Right lung (tissue), 2 donors: ENCODE measurements at regions not wholly inside any gene's neighbourhood (a gene's known extent, or its start where the extent isn't known, plus 50 kb on each side); places are given as distances from the start of the nearest gene placed in this dataset.

ENCODE experiments used
- DNase-seq, 2 donors: peaks; one replicate each; pipeline ENCODE4 v3.0.0-alpha.2; 2013

GRCh38 chr12:127070515-127071157 lies 1196.3 kb upstream of the TMEM132C start:
- no peak for DNase-seq

GRCh38 chr12:127074161-127074560 lies 1192.8 kb upstream of the TMEM132C start:
- DNase-seq: no peak

- DNase-seq: no peak
Measured at GRCh38 chr12:127075981-127076380, 1191.0 kb upstream of the TMEM132C start.

DNA sequence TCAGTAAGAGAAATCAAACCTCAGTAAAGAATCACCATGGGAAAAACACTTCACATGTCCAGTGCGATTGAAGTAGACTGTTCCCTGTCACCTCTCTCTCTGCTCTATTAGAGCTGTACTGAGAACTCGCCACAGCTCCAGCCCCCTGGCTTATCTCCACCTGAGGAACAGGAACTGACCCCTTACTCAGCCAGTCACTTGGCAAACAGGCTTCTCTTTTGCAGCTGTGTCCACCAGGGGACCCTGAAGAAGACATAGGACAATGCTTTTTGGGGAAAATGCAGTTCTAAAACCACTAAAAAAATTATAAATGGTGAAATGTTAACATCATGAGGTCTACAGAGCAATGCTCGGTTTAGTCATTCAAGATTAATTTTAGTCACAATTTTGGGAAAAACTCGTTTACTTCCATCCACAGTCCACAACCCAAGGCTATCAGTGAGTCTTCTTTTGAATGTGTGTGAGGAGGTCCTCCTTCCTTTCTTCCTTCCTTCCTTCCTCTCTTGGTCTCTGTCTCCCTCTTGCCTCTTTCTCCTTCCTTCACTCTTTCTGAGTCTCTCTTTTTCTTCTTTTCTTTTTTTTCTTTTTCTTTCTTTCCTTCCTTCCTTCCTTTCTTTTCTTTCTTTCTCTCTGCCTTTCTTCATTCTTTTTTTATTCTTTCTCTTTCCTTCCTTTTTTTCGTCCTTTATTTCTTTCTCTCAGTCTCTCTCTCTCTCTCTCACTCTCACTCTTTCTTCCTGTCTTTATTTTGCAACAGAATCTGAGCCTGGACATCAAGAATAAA lies 1189.5 kb upstream of the TMEM132C start:
- DNase-seq: no peak

GRCh38 chr12:127078577-127079350 lies 1188.2 kb upstream of the TMEM132C start:
- DNase-seq: no peak

GRCh38 chr12:127079636-127080035 lies 1187.3 kb upstream of the TMEM132C start:
- no peak for DNase-seq

- no peak for DNase-seq
Measured at GRCh38 chr12:127081058-127081457, 1185.9 kb upstream of the TMEM132C start.

DNA sequence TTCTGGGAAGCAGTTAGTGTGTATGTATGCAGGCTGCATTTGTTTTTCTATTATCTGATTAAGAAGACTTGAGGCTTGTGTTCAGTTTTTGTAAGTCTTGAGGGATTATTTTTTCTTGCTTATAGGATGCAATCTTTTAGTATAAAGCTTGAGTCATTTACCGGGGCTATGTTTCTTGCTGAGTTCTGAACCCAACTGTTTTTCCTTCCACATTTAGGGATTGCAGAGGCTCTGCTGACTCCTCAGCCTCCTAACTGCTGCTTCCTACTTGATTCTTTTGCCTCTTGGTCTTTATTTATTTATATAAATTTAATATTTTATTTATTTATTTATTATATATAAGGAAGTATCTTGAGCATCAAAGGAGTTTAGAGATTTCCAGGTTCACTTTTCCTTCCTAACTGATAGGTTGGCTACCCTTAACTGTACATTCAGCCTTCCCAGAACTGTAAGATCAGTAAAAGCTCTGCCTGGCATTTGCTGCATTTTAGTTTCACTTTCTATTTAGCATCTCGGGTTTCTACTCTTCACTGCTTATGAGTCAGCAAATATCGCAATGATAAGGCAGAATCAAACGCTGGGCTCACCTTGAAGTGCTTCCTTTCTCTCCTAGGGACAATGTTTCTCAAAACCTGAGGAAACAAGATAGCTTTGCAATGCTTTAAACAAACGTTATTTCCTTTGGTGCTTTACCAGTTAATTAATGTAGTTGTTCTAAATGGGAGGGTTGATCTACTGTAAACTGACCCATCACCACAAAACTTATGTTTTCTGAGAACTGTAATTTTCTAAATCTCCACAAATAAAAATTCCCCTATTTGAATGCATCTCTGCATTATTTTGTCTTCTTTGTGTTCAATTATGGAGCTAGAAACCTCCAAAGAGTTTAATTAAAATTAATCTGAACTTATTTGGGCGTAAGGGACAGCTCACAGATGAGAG lies 1183.7 kb upstream of the TMEM132C start:
- DNase-seq: peak; percentile 54 to 65

GRCh38 chr12:127101076-127101475 lies 1165.9 kb upstream of the TMEM132C start:
- DNase-seq: no peak

DNA sequence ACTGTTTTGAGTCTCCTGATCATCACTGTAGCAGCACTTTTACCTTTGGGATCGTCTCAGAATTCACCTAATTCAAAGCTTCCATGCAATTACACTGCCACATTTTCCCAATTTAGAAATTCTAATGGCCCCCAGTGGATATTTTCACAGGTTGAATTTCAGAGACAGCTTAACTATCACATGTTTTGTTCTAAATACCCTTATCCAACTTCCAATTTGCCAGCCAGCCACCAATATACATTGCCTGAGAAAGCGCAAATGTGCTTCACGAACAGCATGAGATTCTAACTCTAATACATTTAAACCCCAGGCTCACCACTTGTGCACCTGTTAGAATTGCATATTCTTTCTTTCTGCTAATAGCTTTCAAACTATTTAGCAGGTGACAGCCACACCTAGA lies 1160.9 kb upstream of the TMEM132C start:
- no peak for DNase-seq

GRCh38 chr12:127106697-127107096 lies 1160.3 kb upstream of the TMEM132C start:
- DNase-seq: no peak

DNA sequence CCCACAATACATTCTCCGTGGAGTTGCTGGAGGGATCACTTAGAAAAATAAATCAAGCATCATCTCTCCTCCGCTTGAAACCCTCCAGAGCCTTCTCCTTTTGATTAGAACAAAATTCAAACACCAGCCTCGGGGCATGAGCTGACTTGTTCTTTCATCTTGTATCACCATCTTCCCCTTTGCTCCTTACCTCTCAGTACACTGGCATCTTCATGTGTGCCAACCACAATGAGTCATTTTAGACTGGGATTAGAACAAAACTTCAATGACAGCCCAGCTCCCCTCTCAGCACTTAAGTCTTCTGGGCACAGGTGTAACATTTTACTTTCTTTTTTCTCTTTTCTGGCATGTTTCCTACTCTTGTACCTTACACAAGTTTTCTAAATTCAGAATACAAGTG lies 1159.2 kb upstream of the TMEM132C start:
- DNase-seq: no peak

DNA sequence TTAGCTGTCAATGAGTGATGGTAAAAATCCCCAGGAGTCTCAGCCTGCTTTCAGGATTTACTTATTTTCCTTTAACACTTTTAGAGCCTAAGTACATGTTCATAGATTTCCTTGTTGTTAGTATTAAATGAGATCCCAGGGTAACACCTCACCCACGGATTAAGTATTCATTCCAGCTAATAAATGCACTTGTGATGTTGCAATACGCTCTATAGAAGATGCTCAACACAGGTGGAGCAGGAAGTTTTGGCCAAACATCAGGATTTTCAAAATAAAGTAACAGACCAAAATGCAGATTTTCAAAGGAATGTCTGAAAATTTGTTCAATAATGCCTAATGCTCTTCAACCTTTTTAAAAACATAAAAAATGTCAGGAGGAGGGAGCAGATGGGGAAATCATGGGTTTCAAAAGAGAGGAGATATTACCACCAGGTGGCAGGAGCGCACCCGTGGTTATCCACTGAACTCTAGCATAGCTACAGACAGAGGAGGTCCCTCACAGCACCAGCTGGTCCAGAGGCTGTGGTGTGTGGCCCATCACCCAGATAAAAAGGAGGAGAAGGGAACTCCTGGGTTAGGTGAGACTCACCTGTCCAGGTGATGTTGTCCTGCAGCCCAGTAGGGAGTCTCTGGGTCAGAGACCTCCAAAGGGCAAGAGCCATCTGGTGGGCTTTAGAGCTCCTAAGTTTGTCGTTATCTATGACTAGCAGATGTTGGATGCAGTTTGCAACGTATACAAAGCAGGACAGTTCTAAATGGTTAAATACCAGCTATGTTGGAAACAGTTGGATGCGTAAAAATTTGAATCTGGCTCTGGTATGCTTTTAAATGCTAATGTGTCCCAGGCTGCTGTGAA lies 1158.4 kb upstream of the TMEM132C start:
- peak; percentile 5 to 24 for DNase-seq

DNA sequence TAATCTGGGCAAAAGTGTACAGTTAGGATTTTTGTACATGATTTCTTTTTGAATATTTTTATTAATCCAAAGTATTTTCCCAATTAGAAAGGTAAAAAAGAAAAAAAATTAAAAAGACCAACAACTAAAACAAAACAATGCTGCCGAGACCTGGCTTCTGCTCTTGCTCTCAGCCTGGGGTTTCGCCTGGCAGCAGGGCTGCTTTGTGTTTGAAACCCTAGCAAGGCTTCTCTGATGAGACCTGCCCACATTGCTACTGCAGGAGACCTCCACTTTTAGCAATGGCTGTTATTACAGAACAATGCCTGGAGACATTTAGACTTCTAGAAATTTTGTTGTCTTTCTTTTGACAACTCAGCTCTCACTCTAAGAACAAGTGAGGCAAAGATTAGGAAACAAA lies 1153.0 kb upstream of the TMEM132C start:
- DNase-seq: no peak

- DNase-seq: no peak
Measured at GRCh38 chr12:127115468-127116035, 1151.4 kb upstream of the TMEM132C start.

- DNase-seq: no peak
Measured at GRCh38 chr12:127118251-127118650, 1148.7 kb upstream of the TMEM132C start.

DNA sequence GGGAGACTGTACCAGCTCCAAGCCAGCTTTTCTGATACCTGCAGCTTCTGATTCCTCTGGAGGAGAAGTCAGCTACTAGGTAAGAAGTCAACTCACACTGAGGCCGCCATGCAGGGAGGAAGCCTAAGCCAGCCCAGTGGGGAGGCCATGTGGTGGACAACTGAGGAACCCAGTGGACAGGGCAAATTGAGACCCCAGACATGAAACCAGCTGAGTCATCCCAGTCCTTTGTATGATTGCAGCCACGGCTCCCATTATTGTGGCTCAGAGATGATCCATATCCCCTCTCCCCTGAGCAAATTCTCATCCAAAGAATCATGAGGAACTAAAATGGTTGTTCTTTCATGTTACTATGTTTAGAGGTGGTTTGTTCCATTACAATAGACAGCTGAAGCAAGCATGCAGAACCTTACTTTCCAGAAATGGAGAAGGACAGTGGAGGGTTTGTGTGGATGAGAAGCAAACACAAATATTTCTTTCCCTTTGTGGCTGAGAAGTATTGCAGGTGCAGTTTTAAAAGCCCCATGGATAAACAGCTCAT lies 1147.3 kb upstream of the TMEM132C start:
- DNase-seq: no peak

DNA sequence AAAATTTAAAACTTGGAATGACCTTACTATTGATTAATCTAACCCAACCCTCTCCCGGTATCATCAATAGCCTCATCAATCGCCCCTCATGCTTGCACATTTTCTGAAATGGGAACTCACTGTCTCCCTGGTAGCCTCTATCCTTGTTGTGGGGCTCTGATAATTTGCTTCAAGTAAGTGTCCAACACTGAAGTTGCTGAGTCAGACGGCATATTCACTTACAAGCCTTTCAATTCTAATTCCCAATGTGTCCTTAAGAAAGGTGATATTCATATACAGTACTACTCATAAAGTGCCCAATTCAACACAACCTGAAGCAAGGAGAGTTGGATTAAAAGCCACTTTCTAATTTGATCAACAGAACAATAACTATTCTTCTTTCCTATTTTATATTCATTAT lies 1146.1 kb upstream of the TMEM132C start:
- no peak for DNase-seq

DNA sequence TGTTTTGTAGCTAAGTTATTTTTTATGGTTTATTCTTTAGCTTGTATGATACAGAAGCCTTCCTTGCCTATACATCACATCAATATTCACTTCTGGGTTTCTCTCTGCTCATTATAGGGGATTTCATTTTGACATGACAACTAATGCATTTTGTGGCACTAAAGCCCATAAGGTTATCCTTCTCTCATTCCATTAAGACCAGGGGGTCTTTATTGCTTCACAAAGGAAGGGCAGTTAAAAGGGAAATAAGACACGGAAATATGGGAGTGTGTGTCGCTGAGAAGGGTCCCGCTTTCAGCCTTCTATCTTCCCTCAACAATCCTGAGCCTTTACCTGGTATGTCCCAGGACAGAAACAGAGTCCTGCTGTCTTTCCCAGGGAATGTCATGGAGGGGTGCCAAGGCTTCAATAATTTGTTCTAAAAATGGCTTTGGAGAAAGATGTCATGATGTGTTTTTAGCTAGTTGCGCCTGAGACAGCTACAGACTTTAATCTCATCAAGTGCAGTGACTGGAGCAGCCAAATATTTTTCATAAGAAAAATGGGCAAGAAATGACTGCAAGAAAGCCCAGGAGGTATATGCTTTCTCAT lies 1145.4 kb upstream of the TMEM132C start:
- no peak for DNase-seq
